ENCODE measurements at regions not wholly inside any gene's neighbourhood (a gene's known extent, or its start where the extent isn't known, plus 50 kb on each side); places are given as distances from the start of the nearest gene placed in this dataset.

DNA sequence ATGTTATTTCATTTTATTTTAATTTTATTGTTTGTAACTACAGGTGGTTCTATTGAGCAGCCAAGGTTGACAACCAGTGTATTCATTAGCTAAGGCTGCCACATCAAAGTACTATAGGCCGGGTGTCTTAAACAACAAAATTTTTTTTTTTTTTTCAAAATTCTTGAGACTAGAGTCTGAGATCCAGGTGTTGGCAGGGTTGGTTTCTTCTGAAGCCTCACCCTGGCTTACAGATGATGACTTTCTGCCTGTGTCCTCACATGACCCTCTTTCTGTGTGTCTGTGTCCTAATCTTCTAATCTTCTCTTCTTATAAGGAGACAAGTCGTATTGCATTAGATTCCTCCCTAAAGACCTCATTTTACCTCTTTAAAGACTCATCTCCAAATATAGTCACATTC, 208.4 kb downstream of the MANEA start:
- in situ Hi-C loops (cut with MboI; ENCODE audit: low pct_unique_long_range_greater_than_20kb, low sequenced_read_pairs, unreplicated experiment), result no loop called here
- TF ChIP-seq, protein P1, sequence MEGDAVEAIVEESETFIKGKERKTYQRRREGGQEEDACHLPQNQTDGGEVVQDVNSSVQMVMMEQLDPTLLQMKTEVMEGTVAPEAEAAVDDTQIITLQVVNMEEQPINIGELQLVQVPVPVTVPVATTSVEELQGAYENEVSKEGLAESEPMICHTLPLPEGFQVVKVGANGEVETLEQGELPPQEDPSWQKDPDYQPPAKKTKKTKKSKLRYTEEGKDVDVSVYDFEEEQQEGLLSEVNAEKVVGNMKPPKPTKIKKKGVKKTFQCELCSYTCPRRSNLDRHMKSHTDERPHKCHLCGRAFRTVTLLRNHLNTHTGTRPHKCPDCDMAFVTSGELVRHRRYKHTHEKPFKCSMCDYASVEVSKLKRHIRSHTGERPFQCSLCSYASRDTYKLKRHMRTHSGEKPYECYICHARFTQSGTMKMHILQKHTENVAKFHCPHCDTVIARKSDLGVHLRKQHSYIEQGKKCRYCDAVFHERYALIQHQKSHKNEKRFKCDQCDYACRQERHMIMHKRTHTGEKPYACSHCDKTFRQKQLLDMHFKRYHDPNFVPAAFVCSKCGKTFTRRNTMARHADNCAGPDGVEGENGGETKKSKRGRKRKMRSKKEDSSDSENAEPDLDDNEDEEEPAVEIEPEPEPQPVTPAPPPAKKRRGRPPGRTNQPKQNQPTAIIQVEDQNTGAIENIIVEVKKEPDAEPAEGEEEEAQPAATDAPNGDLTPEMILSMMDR (IDR thresholded peaks at IDR 0.05; ENCODE audit: extremely low read depth, insufficient read depth, missing control alignments), result no peak
- no peak for DNase-seq (ENCODE audit: low spot score)

DNA sequence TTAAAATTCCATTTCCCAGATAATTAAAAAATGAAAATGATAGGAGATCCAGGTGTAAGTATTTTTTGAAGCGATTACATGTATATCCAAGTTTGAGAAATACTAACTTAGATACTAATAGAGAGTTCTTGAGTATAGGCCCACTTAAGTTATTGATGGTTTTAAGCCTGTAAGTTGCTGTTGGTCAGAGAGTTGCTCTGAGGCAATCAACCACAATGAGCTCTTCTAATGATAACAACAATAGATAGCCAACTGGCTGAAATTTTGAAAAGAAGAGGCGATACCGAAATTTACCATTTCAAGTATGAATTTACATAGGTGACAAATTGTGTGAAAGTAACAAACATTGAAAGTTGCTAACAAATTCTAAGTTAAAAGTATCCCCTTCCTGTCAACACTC, 209.5 kb downstream of the MANEA start:
- in situ Hi-C loops (cut with MboI; ENCODE audit: low pct_unique_long_range_greater_than_20kb, low sequenced_read_pairs, unreplicated experiment), result no loop called here
- TF ChIP-seq, protein P1 (IDR thresholded peaks at IDR 0.05; ENCODE audit: extremely low read depth, insufficient read depth, missing control alignments), result no peak
- DNase-seq (ENCODE audit: low spot score), result no peak

DNA sequence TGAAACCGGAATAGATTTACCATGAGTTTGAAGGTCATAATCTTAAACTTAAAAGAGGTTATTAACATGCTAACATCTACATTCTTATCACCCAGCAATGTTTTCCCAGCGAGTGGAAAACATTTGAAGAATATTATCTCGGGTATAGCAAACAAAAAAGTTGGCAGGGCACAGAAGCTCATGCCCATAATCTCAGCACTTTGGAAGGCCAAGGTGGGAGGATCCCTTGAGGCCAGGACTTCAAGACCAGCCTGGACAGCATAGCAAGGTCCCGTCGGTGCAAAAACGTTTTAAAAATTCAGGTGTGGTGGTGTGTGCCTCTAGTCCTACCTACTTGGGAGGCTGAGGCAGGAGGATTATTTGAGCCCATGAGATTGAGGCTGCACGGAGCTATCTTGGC, 213.5 kb downstream of the MANEA start:
- in situ Hi-C loops (cut with MboI; ENCODE audit: low pct_unique_long_range_greater_than_20kb, low sequenced_read_pairs, unreplicated experiment), result no loop called here

DNA sequence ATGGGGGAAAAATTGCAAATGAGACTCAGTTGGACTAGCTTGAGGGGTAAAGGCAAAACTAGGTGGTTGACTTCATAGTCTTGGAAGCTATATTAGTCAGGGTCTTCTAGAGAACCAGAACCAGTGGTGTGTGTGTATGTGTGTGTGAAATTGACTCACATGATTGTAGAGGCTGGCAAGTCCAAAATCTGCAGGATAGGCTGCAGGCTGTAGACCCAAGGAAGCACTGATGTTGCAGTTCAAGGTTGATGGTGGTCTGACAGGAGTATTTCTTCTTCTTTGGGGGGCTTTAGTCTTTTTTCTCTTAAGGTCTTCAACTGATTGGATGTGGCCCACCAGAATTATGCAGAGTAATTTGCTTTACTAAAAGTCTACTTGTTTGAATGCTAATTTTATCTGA, 217.4 kb downstream of the MANEA start:
- DNase-seq (ENCODE audit: low spot score), result no peak
- TF ChIP-seq, protein P1 (IDR thresholded peaks at IDR 0.05; ENCODE audit: extremely low read depth, insufficient read depth, missing control alignments), result no peak
- in situ Hi-C loops (cut with MboI; ENCODE audit: low pct_unique_long_range_greater_than_20kb, low sequenced_read_pairs, unreplicated experiment), result no loop called here

More for the DNA sequence above, 213.5 kb downstream of the MANEA start:
- TF ChIP-seq, protein P1 (IDR thresholded peaks at IDR 0.05; ENCODE audit: extremely low read depth, insufficient read depth, missing control alignments), result no peak
- DNase-seq (ENCODE audit: low spot score), result no peak

DNA sequence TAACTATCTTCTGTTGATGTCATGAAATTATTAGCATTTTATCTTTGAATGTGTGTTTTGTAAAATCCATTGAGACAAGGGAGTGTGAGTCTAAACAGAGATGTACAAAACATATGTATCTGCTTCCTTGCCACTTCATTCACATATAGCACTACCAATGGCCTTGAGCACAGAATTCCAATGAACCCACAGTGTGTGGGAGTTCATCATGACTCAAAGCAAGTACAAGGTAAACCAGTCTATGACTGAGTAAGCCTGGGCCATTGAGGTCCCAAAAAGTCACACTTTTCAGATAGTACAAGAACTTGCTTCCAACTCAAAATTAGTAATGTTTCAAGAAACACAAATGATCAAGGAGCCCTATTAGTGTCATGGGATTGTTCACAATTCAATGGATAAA, 218.6 kb downstream of the MANEA start:
- TF ChIP-seq, protein P1 (IDR thresholded peaks at IDR 0.05; ENCODE audit: extremely low read depth, insufficient read depth, missing control alignments), result no peak
- DNase-seq (ENCODE audit: low spot score), result no peak
- in situ Hi-C loops (cut with MboI; ENCODE audit: low pct_unique_long_range_greater_than_20kb, low sequenced_read_pairs, unreplicated experiment), result no loop called here

DNA sequence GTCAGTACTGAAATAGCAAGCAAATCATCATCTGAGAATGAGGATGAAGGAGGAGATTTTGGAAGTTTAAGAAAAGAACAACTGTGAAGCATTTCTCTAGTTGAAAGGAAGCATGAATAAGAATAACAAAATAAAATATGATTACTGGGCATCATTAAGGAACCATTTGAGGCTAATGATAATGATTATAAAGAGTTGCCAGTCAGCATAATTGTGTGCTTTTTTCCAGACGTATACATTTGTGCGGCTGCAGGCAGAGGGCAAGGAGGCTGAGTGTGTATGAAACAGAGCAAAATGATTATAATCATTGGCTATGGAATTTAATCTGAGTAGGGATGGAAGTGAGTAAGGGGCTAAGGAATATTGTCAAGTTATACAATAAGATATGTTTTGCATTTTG, 218.7 kb upstream of the FUT9 start:
- in situ Hi-C loops (cut with MboI; ENCODE audit: low pct_unique_long_range_greater_than_20kb, low sequenced_read_pairs, unreplicated experiment), result no loop called here

More for the DNA sequence above, 218.7 kb upstream of the FUT9 start:
- TF ChIP-seq, protein P1 (IDR thresholded peaks at IDR 0.05; ENCODE audit: extremely low read depth, insufficient read depth, missing control alignments), result no peak
- no peak for DNase-seq (ENCODE audit: low spot score)
